Stimulated activated CD4-positive, alpha-beta T cell treated with anti-CD3 and anti-CD28 coated beads, Interleukin-1b, Interleukin-23, amount 100 ng/mL, for 4 hours (primary cell): ENCODE measurements at regions not wholly inside any gene's neighbourhood (a gene's known extent, or its start where the extent isn't known, plus 50 kb on each side); places are given as distances from the start of the nearest gene placed in this dataset.

Experiments used
- DNase-seq, 2 donors: peaks; one replicate each; pipeline ENCODE4 v3.0.0-alpha.2; 2020; ENCODE audit warnings: low read depth in 2 of 2

- DNase-seq = no peak
These were observed 182.5 kb upstream of the ASIC2 start for GRCh38 chr17:33475594-33475993.

GRCh38 chr17:33481652-33482051 lies 188.6 kb upstream of the ASIC2 start:
- DNase-seq = no peak

DNA sequence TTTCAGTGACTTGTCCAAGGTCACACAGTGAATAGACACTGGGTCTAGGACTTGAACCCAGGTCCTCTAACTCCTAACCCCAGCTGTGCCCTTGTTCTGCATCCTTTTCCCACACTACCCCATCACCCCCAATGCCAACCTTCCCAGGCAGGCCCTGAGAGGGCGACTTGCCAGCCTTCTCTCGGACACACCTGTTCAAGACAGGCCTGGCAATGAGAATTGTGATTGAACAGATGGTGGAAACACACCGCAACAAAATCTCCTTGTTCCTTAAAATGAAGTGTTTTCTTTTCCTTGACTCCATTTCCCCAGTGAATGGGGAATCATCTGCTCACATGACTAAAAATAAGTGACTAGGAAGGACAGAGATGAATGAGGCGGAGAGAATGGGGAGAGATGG lies 189.5 kb upstream of the ASIC2 start:
- no peak for DNase-seq

GRCh38 chr17:33484559-33484958 lies 191.5 kb upstream of the ASIC2 start:
- no peak for DNase-seq

- DNase-seq = no peak
These were observed 193.2 kb upstream of the ASIC2 start for GRCh38 chr17:33486135-33486885.

DNA sequence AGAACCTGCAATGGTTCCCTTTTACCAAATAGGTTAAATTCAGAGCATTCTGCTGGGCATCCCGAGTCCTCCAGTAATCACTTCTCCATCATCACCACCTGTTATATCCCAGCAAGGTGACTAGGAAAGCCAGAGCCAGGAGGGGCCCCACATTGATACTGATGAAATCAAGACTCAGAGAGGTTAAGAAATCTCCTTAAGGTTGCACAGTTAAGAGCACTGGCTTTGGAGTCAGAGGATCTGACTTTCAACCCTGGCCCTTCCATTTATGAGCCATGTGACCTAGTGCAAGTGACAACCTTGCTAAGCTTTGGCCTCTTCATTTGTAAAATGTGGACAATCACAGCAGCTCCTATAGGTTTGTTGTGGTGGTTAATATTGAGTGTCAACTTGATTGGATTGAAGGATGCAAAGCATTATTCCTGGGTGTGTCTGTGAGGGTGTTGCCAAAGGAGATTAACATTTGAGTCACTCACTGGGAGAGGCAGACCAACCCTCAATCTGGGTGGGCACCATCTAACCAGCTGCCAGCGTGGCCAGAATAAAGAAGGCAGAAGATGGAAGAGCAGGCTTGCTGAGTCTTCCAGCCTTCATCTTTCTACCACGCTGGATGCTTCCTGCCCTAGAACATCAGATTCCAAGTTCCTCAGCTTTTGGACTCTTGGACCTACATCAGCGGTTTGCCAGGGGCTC lies 194.2 kb upstream of the ASIC2 start:
- DNase-seq = no peak

- DNase-seq = no peak
These were observed 198.9 kb upstream of the ASIC2 start for GRCh38 chr17:33491871-33492481.

GRCh38 chr17:33492731-33493265 lies 199.7 kb upstream of the ASIC2 start:
- no peak for DNase-seq

DNA sequence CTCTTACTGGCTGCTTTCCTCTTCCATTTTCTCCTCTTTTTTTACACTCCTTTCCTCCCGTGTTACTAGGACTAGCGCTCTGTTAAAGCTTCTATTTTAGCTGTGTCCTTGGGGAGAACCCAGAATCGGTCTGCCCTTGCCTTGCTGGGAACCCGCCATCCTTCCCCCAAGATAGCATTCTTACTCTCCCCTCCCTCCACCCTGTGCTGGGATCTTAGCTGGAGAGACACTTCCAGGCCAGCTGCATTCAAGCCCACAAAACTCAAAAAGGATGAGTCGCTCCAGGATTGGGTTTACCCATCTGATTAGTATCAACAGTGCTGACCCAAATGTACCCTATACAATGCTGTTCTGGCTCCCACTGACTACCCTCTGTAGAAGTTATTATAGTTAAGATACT lies 200.5 kb upstream of the ASIC2 start:
- no peak for DNase-seq

DNA sequence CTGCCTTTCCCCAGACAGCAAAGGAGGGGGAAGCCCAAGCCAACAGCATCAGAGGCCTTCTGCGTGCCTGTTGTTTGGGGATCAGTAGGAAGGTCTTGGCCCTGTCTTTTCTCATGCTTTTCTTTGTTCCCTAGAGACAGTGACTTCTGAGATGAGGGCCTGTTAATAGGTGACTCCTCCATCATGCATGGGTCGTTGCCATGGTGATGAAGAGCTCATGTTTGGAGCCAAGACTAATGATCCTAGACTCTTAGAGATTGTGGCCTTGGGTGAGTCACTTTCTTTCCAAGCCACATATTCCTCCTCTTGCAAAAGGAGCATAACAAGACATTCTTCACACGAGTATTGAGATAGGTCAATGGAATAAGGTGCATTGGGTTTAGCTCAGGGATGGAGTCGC lies 201.1 kb upstream of the ASIC2 start:
- DNase-seq = no peak

DNA sequence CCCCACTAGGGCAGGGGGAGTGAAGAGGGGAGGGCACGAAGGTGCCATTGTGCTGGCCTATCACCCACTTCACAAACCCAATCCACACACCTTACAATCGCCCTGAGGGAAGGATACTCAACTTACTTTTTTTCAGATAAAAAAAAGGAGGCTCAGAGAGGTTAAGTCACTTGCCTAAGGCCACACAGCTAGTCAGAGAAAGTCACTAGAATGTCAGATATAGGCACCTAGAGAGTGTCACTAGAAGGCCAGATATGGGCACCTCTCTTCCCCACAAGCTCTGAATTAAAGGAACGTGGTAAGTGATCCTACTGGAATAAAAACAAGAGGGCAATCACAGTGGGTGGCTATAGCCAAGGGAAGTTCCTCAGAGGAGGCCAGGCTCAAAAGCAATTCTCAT lies 204.5 kb upstream of the ASIC2 start:
- no peak for DNase-seq

- no peak for DNase-seq
These were observed 205.0 kb upstream of the ASIC2 start for GRCh38 chr17:33498069-33498468.

GRCh38 chr17:33499040-33499439 lies 205.9 kb upstream of the ASIC2 start:
- no peak for DNase-seq

DNA sequence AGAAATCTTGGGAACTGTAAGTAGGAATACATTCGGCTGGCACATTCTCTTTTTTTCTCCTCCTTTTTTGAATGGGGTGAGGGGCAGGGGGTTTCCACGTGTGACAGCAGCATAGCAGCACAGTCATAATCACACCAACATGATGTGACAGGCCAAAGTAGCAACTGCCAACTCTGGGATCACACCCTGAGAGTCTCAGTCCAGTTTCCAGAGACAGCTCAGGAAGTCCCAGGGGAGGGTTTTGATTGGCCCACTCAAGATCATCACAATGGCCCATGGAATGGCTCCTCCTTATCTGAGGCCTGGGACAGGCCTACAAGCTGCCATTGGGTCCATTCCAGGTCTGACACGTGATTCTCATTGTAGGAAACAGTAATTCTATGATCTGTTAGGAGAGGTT lies 207.1 kb upstream of the ASIC2 start:
- DNase-seq = no peak

DNA sequence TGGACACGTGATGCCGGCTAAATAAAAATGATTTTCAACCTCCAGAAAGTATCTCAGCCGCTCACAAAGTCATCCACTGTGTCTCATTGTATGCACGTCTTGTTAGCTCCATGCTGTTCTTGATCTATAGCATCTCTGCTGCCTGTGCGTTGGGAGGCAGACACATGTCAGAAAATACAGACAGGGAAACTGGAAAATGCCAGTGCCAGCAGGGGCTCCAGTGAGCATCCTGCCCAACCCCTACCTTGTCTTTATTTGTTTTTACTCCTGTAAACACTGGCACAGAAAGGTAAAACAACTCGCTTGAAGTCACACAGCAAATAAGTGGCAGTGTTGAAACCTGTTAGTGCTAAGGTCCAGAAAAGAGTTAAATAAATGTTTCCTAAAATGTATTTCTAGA lies 208.1 kb upstream of the ASIC2 start:
- no peak for DNase-seq

- DNase-seq = no peak
These were observed 211.5 kb upstream of the ASIC2 start for GRCh38 chr17:33504571-33504970.

DNA sequence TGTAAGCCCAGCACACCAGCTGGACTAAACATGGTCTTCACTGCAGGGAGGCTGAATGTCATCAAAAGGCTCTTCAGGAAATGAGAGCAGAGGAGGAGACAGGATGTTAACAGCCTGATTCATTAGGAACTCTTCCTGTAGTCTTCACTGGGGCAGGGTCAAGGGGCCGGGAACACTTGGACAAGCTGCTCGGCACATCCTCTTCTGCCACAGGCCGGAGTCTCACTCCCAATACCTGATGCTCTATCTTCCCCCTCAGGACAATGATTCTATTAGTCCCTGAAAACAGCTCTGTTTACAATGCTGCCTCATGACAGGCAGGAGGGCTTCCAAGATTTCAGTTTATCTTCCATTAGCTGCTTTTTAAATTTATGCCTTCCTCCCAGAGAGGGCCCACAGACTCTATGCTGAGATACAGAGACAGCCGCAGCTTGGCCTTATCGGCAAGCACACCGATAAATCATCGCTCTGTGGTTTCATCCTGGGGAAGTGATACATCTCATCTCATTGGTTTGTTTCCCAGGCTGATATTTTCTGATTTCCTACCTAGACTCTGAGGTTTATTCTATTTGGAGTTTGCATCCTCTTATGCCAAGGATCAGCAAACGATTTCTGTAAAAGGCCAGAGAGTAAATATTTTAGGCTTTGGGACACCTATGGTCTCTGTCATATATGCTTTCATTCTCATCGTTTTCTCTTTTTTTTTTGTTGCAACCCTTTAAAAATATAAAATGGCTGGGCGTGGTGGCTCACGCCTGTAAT lies 214.0 kb upstream of the ASIC2 start:
- DNase-seq = no peak

DNA sequence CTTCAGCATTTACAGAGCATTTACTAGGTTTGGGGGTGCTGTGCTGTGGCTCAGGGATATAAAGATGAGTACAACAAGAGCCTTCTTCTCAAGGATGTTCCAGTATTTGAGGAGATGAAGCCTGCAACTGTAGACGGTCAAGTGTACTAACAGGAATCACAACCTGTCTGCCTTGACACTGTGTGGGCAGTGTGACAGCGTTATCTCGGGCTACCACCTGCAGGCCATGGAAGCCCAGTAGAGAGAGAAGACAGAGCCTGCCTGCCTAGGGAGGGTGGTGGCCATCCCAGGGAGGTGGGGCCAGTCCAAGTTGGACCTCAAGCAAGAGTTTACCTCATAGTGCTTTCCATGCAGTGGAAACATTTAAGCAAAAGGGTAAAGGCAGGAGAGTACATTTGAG lies 215.1 kb upstream of the ASIC2 start:
- no peak for DNase-seq

DNA sequence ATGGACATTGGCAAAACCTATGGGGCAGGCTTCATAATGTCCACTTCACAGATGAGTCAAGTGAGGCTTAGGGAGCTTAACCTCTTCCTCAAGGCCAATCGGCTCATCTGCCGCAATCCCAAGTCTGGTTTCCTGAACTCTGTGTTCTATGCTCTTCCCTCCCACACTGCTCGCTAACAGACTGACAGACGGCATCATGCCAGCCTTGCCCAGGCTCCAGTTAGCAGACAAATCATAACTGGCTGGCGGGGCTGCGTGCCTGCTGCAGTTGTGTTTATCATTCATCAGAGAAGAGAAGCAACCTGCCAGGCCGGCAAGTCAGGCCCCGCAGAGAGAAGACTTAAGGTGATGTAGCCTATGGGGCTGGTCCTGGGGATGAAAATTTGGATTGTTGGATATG lies 216.2 kb upstream of the ASIC2 start:
- DNase-seq = no peak

- no peak for DNase-seq
These were observed 218.6 kb upstream of the ASIC2 start for GRCh38 chr17:33511670-33512069.

- no peak for DNase-seq
These were observed 219.0 kb upstream of the ASIC2 start for GRCh38 chr17:33512113-33512512.

DNA sequence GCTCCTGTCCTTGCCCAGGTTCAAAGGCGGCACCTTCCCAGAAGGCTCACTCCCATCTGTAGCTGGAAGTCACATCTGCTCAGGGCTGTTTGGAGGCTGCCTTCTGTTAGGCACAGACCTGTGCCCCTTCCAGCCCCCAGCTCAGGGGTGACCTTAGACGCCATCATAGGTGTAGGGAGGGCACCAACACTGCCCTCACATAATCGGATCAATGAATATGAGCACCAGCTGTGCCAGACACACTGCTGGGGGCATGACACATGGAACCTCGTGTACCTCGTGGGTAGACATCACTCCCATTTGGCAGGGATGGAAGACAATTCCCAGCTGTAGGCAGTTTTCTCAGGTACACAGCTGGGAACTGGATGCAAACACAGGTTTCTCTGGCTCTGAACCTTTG lies 220.7 kb upstream of the ASIC2 start:
- DNase-seq = no peak
